Skeletal muscle cell (primary cell): ENCODE measurements at regions not wholly inside any gene's neighbourhood (a gene's known extent, or its start where the extent isn't known, plus 50 kb on each side); places are given as distances from the start of the nearest gene placed in this dataset.

Experiments used
- DNase-seq: peaks from one replicate; pipeline ENCODE4 v3.0.0-alpha.2; 2010; ENCODE audit warnings: low read depth
- H3K4me3 ChIP-seq: 2 replicates; pipeline ENCODE4 v1.5.1; 2011; ENCODE audit warnings: low read depth, mild to moderate bottlenecking, control low read depth, low read length, moderate library complexity

- no peak for DNase-seq
- H3K4me3 ChIP-seq: no peak overlapping the region
Observed at GRCh38 chr1:172870901-172871606, 179.7 kb downstream of the TNFSF18 start.

- no peak for DNase-seq
Observed at GRCh38 chr1:172874950-172875349, 175.8 kb downstream of the TNFSF18 start.

DNA sequence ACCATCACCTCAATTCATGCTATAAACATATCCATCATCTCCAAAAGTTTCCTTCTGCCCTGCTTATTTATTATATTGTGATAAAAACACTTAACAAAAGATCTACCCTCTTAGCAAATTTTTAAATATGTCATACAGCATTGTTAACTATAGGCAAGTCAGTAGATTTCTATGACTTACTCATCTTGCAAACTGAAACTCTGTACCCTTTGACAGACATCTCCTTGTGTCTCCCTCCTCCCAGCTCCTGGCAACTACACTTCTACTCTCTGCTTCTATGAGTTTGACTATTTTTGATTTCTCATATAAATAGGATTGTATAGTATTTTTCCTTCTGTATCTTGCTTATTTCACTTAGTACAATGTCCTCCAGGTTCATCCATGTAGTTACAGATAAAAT lies 174.8 kb downstream of the TNFSF18 start:
- H3K4me3 ChIP-seq: no peak overlapping the region
- DNase-seq: no peak

More at GRCh38 chr1:172874950-172875349, 175.8 kb downstream of the TNFSF18 start:
- no peak overlapping the region for H3K4me3 ChIP-seq

GRCh38 chr1:172882385-172882784 lies 168.4 kb downstream of the TNFSF18 start:
- DNase-seq: no peak
- no peak overlapping the region for H3K4me3 ChIP-seq

GRCh38 chr1:172882791-172883386 lies 167.9 kb downstream of the TNFSF18 start:
- no peak for DNase-seq

GRCh38 chr1:172883387-172883791 lies 167.4 kb downstream of the TNFSF18 start:
- H3K4me3 ChIP-seq: no peak overlapping the region
- no peak for DNase-seq

More at GRCh38 chr1:172882791-172883386, 167.9 kb downstream of the TNFSF18 start:
- no peak overlapping the region for H3K4me3 ChIP-seq

GRCh38 chr1:172883844-172884243 lies 166.9 kb downstream of the TNFSF18 start:
- no peak overlapping the region for H3K4me3 ChIP-seq

GRCh38 chr1:172885411-172885810 lies 165.3 kb downstream of the TNFSF18 start:
- no peak overlapping the region for H3K4me3 ChIP-seq
- DNase-seq: no peak

More at GRCh38 chr1:172883844-172884243, 166.9 kb downstream of the TNFSF18 start:
- no peak for DNase-seq

- peak; percentile 66 for DNase-seq
- H3K4me3 ChIP-seq: no peak overlapping the region
Observed at GRCh38 chr1:172885971-172886370, 164.8 kb downstream of the TNFSF18 start.

DNA sequence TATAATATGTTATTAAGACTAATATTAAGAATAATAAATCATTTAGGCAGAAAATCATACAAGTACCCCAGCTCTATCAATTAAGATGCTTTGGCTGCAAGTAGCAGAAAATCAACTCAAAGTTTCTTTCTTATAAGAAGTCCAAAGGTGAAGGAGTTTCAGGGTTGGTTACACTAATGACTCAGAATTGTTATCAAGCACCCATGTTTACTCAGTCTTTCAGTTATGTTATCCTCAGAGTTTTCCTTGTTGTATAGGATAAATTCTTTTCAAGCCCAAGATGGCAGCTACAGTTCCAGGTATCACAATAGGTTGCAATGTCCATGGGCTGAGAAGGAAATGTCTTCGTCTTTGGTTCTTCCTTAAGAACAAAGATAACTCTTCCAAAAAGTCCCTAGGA lies 163.6 kb downstream of the TNFSF18 start:
- DNase-seq: no peak
- no peak overlapping the region for H3K4me3 ChIP-seq

GRCh38 chr1:172893146-172893841 lies 157.4 kb downstream of the TNFSF18 start:
- H3K4me3 ChIP-seq: no peak overlapping the region
- DNase-seq: no peak

- DNase-seq: no peak
- no peak overlapping the region for H3K4me3 ChIP-seq
Observed at GRCh38 chr1:172894349-172895049, 156.2 kb downstream of the TNFSF18 start.

GRCh38 chr1:172895050-172895460 lies 155.7 kb downstream of the TNFSF18 start:
- H3K4me3 ChIP-seq: no peak overlapping the region
- DNase-seq: no peak

DNA sequence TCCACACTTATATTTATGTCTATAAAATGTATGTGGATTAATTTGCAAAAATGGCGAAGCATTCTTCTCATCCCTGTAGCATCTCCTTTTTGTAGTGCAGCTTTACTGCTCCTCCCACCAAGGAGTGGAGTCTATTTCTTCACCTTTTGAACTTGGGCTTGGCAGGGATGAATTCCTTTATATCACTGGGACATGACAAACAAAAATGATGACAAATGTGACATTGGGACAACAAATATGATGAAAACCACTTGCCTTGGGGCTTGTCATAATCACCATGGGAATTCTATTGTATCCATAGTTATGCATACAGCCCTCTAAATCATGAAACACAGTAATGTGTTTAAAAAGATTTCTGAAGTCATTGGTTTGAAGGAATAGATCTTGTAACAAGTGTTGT lies 155.0 kb downstream of the TNFSF18 start:
- DNase-seq: no peak
- no peak overlapping the region for H3K4me3 ChIP-seq

- DNase-seq: no peak
- no peak overlapping the region for H3K4me3 ChIP-seq
Observed at GRCh38 chr1:172897738-172898137, 153.0 kb downstream of the TNFSF18 start.

DNA sequence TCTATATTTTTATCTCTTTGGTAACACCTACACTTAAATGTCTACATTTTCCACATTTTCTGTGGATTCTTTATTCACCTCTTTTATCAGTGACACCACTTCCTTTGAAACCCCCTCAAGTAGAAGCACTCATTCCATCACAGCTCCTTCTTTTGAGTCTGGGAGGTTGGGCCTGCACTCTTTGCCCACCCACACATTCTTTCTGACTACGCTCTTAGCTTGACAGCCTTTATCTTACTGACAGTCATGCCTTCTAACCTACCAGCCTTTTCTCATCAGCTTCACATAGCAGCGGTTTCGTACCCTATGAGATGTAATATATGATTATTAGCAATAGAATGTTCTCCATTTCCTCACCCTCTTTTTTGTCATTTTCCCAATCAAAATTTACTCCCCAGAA lies 151.9 kb downstream of the TNFSF18 start:
- no peak overlapping the region for H3K4me3 ChIP-seq

DNA sequence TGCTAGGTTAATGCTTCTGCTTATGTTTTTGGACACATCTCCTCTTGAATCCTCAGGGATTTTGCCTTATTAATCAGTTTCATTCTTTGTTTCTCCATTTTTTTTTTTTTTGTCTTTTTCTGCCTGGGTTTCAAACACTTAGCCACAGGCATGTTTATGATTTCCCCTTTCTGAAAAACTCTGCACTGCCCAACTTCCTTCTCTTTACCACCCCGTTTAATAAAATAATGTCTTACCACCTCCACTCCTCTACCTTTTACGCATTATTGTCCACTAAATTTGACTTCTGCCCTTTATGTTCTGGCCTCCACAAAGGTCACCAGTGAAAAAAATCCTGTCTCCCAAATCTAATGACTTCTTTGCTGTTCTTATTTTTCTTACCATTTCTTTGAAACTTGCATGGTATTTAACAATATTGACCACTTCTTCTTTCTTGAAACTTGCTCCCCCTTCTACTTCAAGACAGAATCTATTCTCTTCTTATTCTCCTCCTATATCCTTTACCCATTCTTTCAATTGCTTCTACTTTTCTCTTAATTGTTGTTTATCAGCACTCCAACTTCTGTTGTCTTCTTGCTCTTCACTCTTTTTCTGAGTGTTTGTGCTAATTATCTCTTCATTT lies 150.3 kb downstream of the TNFSF18 start:
- DNase-seq: no peak
- no peak overlapping the region for H3K4me3 ChIP-seq

More for the DNA sequence above, 151.9 kb downstream of the TNFSF18 start:
- no peak for DNase-seq

- no peak for DNase-seq
- no peak overlapping the region for H3K4me3 ChIP-seq
Observed at GRCh38 chr1:172902200-172902599, 148.5 kb downstream of the TNFSF18 start.

- no peak for DNase-seq
Observed at GRCh38 chr1:172902861-172903381, 147.8 kb downstream of the TNFSF18 start.

More at GRCh38 chr1:172902861-172903381, 147.8 kb downstream of the TNFSF18 start:
- no peak overlapping the region for H3K4me3 ChIP-seq
